COLO668 (cell line): ENCODE measurements at regions not wholly inside any gene's neighbourhood (a gene's known extent, or its start where the extent isn't known, plus 50 kb on each side); places are given as distances from the start of the nearest gene placed in this dataset.

ENCODE experiments used
- DNase-seq: peaks from one replicate; lab custom pipeline; 2025; ENCODE audit not compliant: unreplicated experiment; lab: John Stamatoyannopoulos, UW

GRCh38 chr9:82208741-82209450 is 220.3 kb downstream of the SPATA31D1 start:
- no peak for DNase-seq

GRCh38 chr9:82209797-82210470 is 221.4 kb downstream of the SPATA31D1 start:
- no peak for DNase-seq

- DNase-seq = no peak
Measured at GRCh38 chr9:82212885-82213284, 224.3 kb downstream of the SPATA31D1 start.

- DNase-seq = no peak
Measured at GRCh38 chr9:82216435-82216834, 227.9 kb downstream of the SPATA31D1 start.

- no peak for DNase-seq
Measured at GRCh38 chr9:82223442-82223841, 234.9 kb downstream of the SPATA31D1 start.

- DNase-seq = no peak
Measured at GRCh38 chr9:82231411-82231810, 242.8 kb downstream of the SPATA31D1 start.

GRCh38 chr9:82234160-82234943 is 245.8 kb downstream of the SPATA31D1 start:
- no peak for DNase-seq

- no peak for DNase-seq
Measured at GRCh38 chr9:82242285-82242963, 253.9 kb downstream of the SPATA31D1 start.

GRCh38 chr9:82247318-82247717 is 258.7 kb downstream of the SPATA31D1 start:
- no peak for DNase-seq

GRCh38 chr9:82252116-82252515 is 263.5 kb downstream of the SPATA31D1 start:
- no peak for DNase-seq

GRCh38 chr9:82254646-82255367 is 266.2 kb downstream of the SPATA31D1 start:
- no peak for DNase-seq

- no peak for DNase-seq
Measured at GRCh38 chr9:82255481-82256176, 267.1 kb downstream of the SPATA31D1 start.

GRCh38 chr9:82260691-82261090 is 272.1 kb downstream of the SPATA31D1 start:
- DNase-seq = no peak

GRCh38 chr9:82263619-82264018 is 275.0 kb downstream of the SPATA31D1 start:
- DNase-seq = no peak

GRCh38 chr9:82271106-82271561 is 282.6 kb downstream of the SPATA31D1 start:
- no peak for DNase-seq

- DNase-seq = no peak
Measured at GRCh38 chr9:82273121-82273520, 284.5 kb downstream of the SPATA31D1 start.

GRCh38 chr9:82275258-82275927 is 286.8 kb downstream of the SPATA31D1 start:
- DNase-seq = no peak

- no peak for DNase-seq
Measured at GRCh38 chr9:82281066-82281465, 292.5 kb downstream of the SPATA31D1 start.

- no peak for DNase-seq
Measured at GRCh38 chr9:82284758-82285157, 296.2 kb downstream of the SPATA31D1 start.
